ENCODE measurements at regions not wholly inside any gene's neighbourhood (a gene's known extent, or its start where the extent isn't known, plus 50 kb on each side); places are given as distances from the start of the nearest gene placed in this dataset.

DNA sequence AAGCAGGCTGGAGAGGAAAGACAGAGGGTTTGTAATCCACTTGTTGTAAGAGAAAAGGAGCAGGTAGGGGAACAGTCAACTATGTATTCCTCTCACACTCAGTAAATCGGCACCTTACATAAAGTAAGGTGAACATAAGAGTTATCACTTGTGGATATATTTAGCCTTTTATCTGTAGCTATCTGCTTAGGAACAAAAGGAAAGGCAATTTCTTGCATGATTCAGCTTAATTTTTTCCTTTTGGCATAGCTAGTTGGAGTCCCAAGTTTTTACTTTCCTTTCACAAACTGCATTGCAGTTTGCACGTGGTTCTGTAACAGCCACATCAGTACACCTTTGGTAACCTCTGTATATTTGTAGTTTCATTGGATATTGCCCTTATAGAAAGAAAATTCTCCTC lies 250.9 kb upstream of the PIK3R1 start:
- Histone ChIP-seq H3K27me3 (ENCODE audit: control insufficient read depth, insufficient read depth, low read length) (peaks cover 2% of the 10 kb centered on the region), H3K27ac (ENCODE audit: insufficient read depth, low read length, poor library complexity, severe bottlenecking) (no peak overlapping the region), H3K4me1 (ENCODE audit: control insufficient read depth, insufficient read depth, low read length, poor library complexity, severe bottlenecking) (no peaks in the 10 kb centered on the region), H3K36me3 (ENCODE audit: control insufficient read depth, insufficient read depth, low read length) (no peaks in the 10 kb centered on the region), H3K4me3 (ENCODE audit: low read depth, low read length) (no peak overlapping the region), H3K9me3 (ENCODE audit: control insufficient read depth in 2 of 2, low read length in 2 of 2) (no peaks in the 10 kb centered on the region)
- H3K4me1 Mint-ChIP-seq, result no peaks in the 10 kb centered on the region
- no peak overlapping the region for H3K4me3 Mint-ChIP-seq
- ATAC-seq (ENCODE audit: low read depth in 2 of 2) (no peak), DNase-seq (no peak)
- H3K36me3 Mint-ChIP-seq, result no peaks in the 10 kb centered on the region
- H3K9me3 Mint-ChIP-seq, result peaks cover 0 to 2% (median 0%) of the 10 kb centered on the region in 7 donors
- no peak overlapping the region for H3K27ac Mint-ChIP-seq
- peaks cover 19% of the 10 kb centered on the region for H3K27me3 Mint-ChIP-seq

DNA sequence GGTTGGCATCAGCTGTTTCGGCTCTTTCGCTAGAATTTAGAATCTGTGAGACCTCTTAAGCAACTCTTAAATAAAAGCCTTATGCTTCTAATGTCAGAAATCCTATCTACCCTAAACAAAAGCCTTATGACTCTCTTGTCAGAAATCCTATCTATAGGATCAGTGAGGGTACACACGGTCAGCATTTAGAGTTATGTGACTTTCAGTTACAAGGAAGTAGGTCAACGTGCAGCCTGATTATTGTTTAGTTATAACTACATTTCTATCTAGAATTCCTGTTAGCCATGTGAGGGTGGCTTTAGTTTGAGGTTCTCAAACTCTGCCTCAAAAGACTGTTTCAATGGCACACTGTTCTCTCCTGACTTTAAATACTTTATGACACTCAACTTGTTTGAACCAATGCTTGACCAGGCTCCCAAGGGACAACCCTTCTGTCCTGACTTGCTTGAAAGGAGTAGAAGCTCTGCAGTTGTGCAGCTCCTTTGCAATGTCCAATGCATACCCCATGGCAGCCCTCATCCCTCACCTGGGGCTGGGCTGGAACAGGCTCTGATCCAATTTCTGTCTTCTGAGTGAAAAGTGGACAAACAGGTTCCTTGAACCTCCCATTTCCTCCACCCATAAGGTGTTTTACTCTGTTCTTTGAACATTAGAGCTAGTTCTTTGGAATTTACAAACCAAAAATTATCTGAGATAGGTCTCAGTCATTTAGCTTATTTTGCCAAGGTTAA lies 251.6 kb upstream of the PIK3R1 start:
- DNase-seq (no peak), ATAC-seq (ENCODE audit: low read depth in 2 of 2) (no peak)
- Mint-ChIP-seq H3K4me1 (no peaks in the 10 kb centered on the region), H3K27me3 (peaks cover 19% of the 10 kb centered on the region), H3K9me3 (peaks cover 0 to 2% (median 0%) of the 10 kb centered on the region in 7 donors), H3K27ac (no peak overlapping the region), H3K4me3 (no peak overlapping the region), H3K36me3 (no peaks in the 10 kb centered on the region)
- peaks cover 2% of the 10 kb centered on the region for H3K27me3 ChIP-seq (ENCODE audit: control insufficient read depth, insufficient read depth, low read length)
- no peak overlapping the region for H3K27ac ChIP-seq (ENCODE audit: insufficient read depth, low read length, poor library complexity, severe bottlenecking)
- no peak overlapping the region for H3K4me3 ChIP-seq (ENCODE audit: low read depth, low read length)
- H3K9me3 ChIP-seq (ENCODE audit: control insufficient read depth in 2 of 2, low read length in 2 of 2), result no peaks in the 10 kb centered on the region
- H3K4me1 ChIP-seq (ENCODE audit: control insufficient read depth, insufficient read depth, low read length, poor library complexity, severe bottlenecking), result no peaks in the 10 kb centered on the region
- no peaks in the 10 kb centered on the region for H3K36me3 ChIP-seq (ENCODE audit: control insufficient read depth, insufficient read depth, low read length)

DNA sequence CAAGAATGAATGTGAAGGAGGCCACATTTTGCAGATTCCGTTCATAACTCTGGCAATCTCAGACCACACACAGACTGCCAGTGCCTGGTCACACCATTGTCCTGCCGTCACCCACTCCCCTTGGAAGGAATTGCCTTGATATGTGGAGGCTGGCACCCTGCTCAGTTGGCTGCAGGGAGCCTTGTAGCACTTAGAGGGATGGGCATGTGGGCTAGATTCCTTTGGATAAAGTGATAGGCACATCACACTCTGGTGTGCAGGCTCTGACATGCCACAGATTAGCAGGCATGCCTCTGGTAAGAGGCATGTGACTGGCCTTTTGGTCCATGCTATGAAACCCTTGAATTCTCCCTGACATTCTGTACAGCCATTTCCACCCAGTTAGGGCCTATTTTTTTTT lies 254.6 kb upstream of the PIK3R1 start:
- H3K27me3 ChIP-seq (ENCODE audit: control insufficient read depth, insufficient read depth, low read length), result peaks cover 2% of the 10 kb centered on the region
- H3K9me3 Mint-ChIP-seq, result peaks cover 0 to 2% (median 0%) of the 10 kb centered on the region in 7 donors
- H3K4me1 Mint-ChIP-seq, result no peaks in the 10 kb centered on the region
- H3K4me3 Mint-ChIP-seq, result no peak overlapping the region
- H3K9me3 ChIP-seq (ENCODE audit: control insufficient read depth in 2 of 2, low read length in 2 of 2), result no peaks in the 10 kb centered on the region
- no peak overlapping the region for H3K27ac ChIP-seq (ENCODE audit: insufficient read depth, low read length, poor library complexity, severe bottlenecking)
- no peaks in the 10 kb centered on the region for H3K4me1 ChIP-seq (ENCODE audit: control insufficient read depth, insufficient read depth, low read length, poor library complexity, severe bottlenecking)
- H3K27ac Mint-ChIP-seq, result no peak overlapping the region
- ATAC-seq (ENCODE audit: low read depth in 2 of 2) (no peak), DNase-seq (no peak)
- H3K36me3 Mint-ChIP-seq, result no peaks in the 10 kb centered on the region
- H3K4me3 ChIP-seq (ENCODE audit: low read depth, low read length), result no peak overlapping the region
- H3K27me3 Mint-ChIP-seq, result peaks cover 28% of the 10 kb centered on the region
- H3K36me3 ChIP-seq (ENCODE audit: control insufficient read depth, insufficient read depth, low read length), result no peaks in the 10 kb centered on the region

DNA sequence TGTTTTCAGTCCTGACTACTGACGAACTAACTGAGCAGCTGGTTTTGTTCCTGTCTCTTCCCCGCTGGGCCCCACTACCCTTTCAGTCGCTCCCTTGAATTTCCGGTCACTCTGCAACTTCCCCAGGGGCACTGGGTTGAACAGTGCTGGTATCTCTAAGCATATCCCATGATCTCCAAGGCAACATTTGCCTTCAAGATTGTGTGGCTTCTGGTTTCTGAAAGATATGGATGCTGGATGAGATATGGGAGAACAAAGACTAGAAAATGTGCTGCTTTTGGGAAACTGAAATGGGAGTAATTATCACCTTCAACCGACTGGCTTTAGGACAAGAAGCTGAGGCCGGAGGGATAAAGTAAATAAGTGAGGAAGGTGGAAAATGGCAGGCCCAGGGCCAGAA lies 258.2 kb upstream of the PIK3R1 start:
- Histone ChIP-seq H3K4me3 (ENCODE audit: low read depth, low read length) (no peak overlapping the region), H3K4me1 (ENCODE audit: control insufficient read depth, insufficient read depth, low read length, poor library complexity, severe bottlenecking) (no peaks in the 10 kb centered on the region), H3K36me3 (ENCODE audit: control insufficient read depth, insufficient read depth, low read length) (no peaks in the 10 kb centered on the region), H3K9me3 (ENCODE audit: control insufficient read depth in 2 of 2, low read length in 2 of 2) (no peaks in the 10 kb centered on the region), H3K27me3 (ENCODE audit: control insufficient read depth, insufficient read depth, low read length) (peaks cover 5% of the 10 kb centered on the region), H3K27ac (ENCODE audit: insufficient read depth, low read length, poor library complexity, severe bottlenecking) (no peak overlapping the region)
- Mint-ChIP-seq H3K36me3 (no peaks in the 10 kb centered on the region), H3K27me3 (peaks cover 29% of the 10 kb centered on the region), H3K27ac (no peak overlapping the region), H3K4me1 (no peaks in the 10 kb centered on the region), H3K9me3 (no peaks in the 10 kb centered on the region), H3K4me3 (no peak overlapping the region)
- DNase-seq (no peak), ATAC-seq (ENCODE audit: low read depth in 2 of 2) (no peak)

DNA sequence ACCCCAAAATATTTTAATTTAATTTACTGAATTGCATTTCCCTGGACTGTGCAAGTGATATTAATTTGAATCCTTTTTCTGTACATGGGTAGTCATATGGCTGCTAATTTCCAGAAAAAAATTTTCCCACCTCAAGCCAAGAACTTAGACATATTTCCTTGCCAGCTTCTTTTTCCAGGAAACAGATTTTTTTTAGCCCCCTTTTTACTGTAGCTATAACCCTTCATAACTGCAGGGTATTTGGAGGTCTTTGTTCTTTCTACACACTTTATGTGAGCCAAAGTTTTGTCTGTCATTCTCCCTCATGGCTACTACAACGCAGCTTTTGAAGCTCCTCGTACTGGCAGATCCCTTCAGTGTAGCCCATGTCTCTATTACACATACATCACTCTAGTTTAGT lies 261.2 kb upstream of the PIK3R1 start:
- Histone ChIP-seq H3K4me1 (ENCODE audit: control insufficient read depth, insufficient read depth, low read length, poor library complexity, severe bottlenecking) (no peaks in the 10 kb centered on the region), H3K27ac (ENCODE audit: insufficient read depth, low read length, poor library complexity, severe bottlenecking) (no peak overlapping the region), H3K9me3 (ENCODE audit: control insufficient read depth in 2 of 2, low read length in 2 of 2) (no peaks in the 10 kb centered on the region), H3K36me3 (ENCODE audit: control insufficient read depth, insufficient read depth, low read length) (no peaks in the 10 kb centered on the region), H3K4me3 (ENCODE audit: low read depth, low read length) (no peak overlapping the region), H3K27me3 (ENCODE audit: control insufficient read depth, insufficient read depth, low read length) (peaks cover 7% of the 10 kb centered on the region)
- no peaks in the 10 kb centered on the region for H3K36me3 Mint-ChIP-seq
- DNase-seq (no peak), ATAC-seq (ENCODE audit: low read depth in 2 of 2) (no peak)
- peaks cover 27% of the 10 kb centered on the region for H3K27me3 Mint-ChIP-seq
- no peak overlapping the region for H3K27ac Mint-ChIP-seq
- no peak overlapping the region for H3K4me3 Mint-ChIP-seq
- H3K9me3 Mint-ChIP-seq, result no peaks in the 10 kb centered on the region
- H3K4me1 Mint-ChIP-seq, result no peaks in the 10 kb centered on the region

DNA sequence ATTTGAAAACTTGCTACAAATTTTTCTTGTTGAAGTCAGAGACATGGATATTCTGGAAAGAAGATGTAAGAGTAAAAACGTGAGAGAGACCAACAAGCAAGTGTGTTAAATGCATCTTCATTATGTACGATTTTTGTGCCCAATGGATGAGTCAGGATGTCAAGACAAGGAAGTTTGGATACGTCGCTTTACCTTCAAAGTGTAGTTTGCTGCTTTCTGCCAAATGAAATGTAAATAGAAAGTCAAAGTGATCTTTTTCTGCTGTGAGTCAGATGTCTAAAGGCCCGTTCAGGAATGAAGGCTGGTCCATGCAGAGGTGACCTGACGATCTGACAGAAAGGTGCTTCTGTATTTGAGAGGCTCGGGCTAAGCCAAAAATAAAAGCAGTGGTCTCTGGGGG lies 273.1 kb upstream of the PIK3R1 start:
- no peak for ATAC-seq (ENCODE audit: low read depth in 2 of 2)
- Histone ChIP-seq H3K9me3 (ENCODE audit: control insufficient read depth in 2 of 2, low read length in 2 of 2) (no peaks in the 10 kb centered on the region), H3K27me3 (ENCODE audit: control insufficient read depth, insufficient read depth, low read length) (no peaks in the 10 kb centered on the region), H3K36me3 (ENCODE audit: control insufficient read depth, insufficient read depth, low read length) (no peaks in the 10 kb centered on the region), H3K4me3 (ENCODE audit: low read depth, low read length) (no peak overlapping the region), H3K4me1 (ENCODE audit: control insufficient read depth, insufficient read depth, low read length, poor library complexity, severe bottlenecking) (no peaks in the 10 kb centered on the region), H3K27ac (ENCODE audit: insufficient read depth, low read length, poor library complexity, severe bottlenecking) (no peak overlapping the region)
- Mint-ChIP-seq H3K27me3 (peaks cover 12% of the 10 kb centered on the region), H3K4me1 (no peaks in the 10 kb centered on the region), H3K36me3 (no peaks in the 10 kb centered on the region), H3K27ac (no peak overlapping the region), H3K4me3 (no peak overlapping the region), H3K9me3 (peaks cover 0 to under 1% (median 0%) of the 10 kb centered on the region in 7 donors)
- DNase-seq, result no peak

DNA sequence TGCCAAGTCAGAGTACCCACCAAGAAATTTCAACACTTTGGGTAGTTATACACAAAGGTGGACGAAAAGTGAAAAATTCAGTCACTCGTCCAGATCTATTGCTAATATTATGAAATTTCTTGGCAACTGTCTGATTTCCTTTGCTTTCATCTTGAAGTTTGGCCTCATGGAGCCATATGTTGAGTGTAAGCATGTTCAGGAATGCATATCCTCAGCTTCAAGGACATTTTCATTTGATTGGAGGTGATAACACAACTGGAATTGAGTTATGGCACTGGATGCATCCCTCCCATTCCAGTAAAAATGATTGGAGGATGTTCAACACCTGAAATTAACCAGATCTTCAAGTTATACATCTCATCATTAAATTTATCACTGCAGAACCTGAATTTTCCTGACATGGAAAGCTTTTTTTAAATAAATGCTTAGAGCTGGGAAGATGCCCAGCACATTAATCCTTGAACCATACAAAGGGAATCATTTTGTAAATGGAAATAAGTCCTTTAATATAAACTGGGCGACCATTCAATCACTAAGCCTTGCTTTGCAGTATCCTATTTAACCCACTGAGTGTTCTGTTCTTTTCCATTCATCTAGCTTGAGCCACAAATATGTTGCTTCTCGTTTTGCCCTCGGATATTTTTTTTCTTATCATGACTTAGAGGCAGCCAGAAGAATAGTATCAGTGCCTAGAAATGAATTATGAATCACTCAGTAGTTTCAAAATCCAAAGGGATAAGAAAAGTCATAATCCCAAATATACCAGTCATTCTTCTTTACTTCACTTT lies 273.7 kb upstream of the PIK3R1 start:
- Mint-ChIP-seq H3K36me3 (no peaks in the 10 kb centered on the region), H3K27me3 (peaks cover 12% of the 10 kb centered on the region), H3K27ac (no peak overlapping the region), H3K4me3 (no peak overlapping the region), H3K9me3 (no peaks in the 10 kb centered on the region), H3K4me1 (no peaks in the 10 kb centered on the region)
- Histone ChIP-seq H3K27me3 (ENCODE audit: control insufficient read depth, insufficient read depth, low read length) (peaks cover 3% of the 10 kb centered on the region), H3K4me3 (ENCODE audit: low read depth, low read length) (no peak overlapping the region), H3K27ac (ENCODE audit: insufficient read depth, low read length, poor library complexity, severe bottlenecking) (no peak overlapping the region), H3K9me3 (ENCODE audit: control insufficient read depth in 2 of 2, low read length in 2 of 2) (no peaks in the 10 kb centered on the region), H3K4me1 (ENCODE audit: control insufficient read depth, insufficient read depth, low read length, poor library complexity, severe bottlenecking) (no peaks in the 10 kb centered on the region), H3K36me3 (ENCODE audit: control insufficient read depth, insufficient read depth, low read length) (no peaks in the 10 kb centered on the region)
- DNase-seq (no peak), ATAC-seq (ENCODE audit: low read depth in 2 of 2) (no peak)
